HG02884 (cell line): ENCODE measurements at regions not wholly inside any gene's neighbourhood (a gene's known extent, or its start where the extent isn't known, plus 50 kb on each side); places are given as distances from the start of the nearest gene placed in this dataset.
"Not testable (repeated sequence)": the region's sequence is repeated elsewhere in the genome, so short reads cannot be mapped to it uniquely, and the experiment has no call there.

ENCODE experiments used
- ATAC-seq: cut with Tn5 transposase; IDR thresholded peaks from one replicate; pipeline ENCODE4 v1.9.1; 2021; ENCODE audit warnings: mild to moderate bottlenecking, moderate library complexity; ENCODE audit not compliant: unreplicated experiment

GRCh38 chr6:3960754-3961361 lies 111.7 kb downstream of the FAM50B start:
- no peak for ATAC-seq

- ATAC-seq, result no peak
Observed at GRCh38 chr6:3961581-3962215, 112.5 kb downstream of the FAM50B start.

GRCh38 chr6:3962291-3963280 lies 113.4 kb downstream of the FAM50B start:
- ATAC-seq, result no peak

GRCh38 chr6:3963426-3963825 lies 114.3 kb downstream of the FAM50B start:
- no peak for ATAC-seq

GRCh38 chr6:3965071-3965718 lies 113.7 kb downstream of the FAM217A start:
- no peak for ATAC-seq

- no peak for ATAC-seq
Observed at GRCh38 chr6:3966426-3966825, 112.5 kb downstream of the FAM217A start.

- ATAC-seq, result no peak
Observed at GRCh38 chr6:3970097-3970496, 108.8 kb downstream of the FAM217A start.

GRCh38 chr6:3973152-3973551 lies 105.8 kb downstream of the FAM217A start:
- ATAC-seq, result not testable (repeated sequence)

- peak; percentile 91 for ATAC-seq
Observed at GRCh38 chr6:3977875-3978711, 100.8 kb downstream of the FAM217A start.

- ATAC-seq, result not testable (repeated sequence)
Observed at GRCh38 chr6:3978966-3979365, 100.0 kb downstream of the FAM217A start.

GRCh38 chr6:3981917-3982316 lies 97.0 kb downstream of the FAM217A start:
- no peak for ATAC-seq

GRCh38 chr6:3983778-3984177 lies 95.2 kb downstream of the FAM217A start:
- ATAC-seq, result no peak

- ATAC-seq, result no peak
Observed at GRCh38 chr6:3984494-3984893, 94.4 kb downstream of the FAM217A start.

GRCh38 chr6:3986241-3986640 lies 92.7 kb downstream of the FAM217A start:
- ATAC-seq, result no peak

GRCh38 chr6:3987053-3987452 lies 91.9 kb downstream of the FAM217A start:
- no peak for ATAC-seq

- no peak for ATAC-seq
Observed at GRCh38 chr6:3987576-3987975, 91.4 kb downstream of the FAM217A start.

GRCh38 chr6:3990692-3991491 lies 88.0 kb downstream of the FAM217A start:
- ATAC-seq, result peak; percentile 59

GRCh38 chr6:3991941-3992340 lies 87.0 kb downstream of the FAM217A start:
- ATAC-seq, result no peak

GRCh38 chr6:3996349-3996748 lies 82.6 kb downstream of the FAM217A start:
- no peak for ATAC-seq
